ENCODE measurements at regions not wholly inside any gene's neighbourhood (a gene's known extent, or its start where the extent isn't known, plus 50 kb on each side); places are given as distances from the start of the nearest gene placed in this dataset.
"Not testable (repeated sequence)": the region's sequence is repeated elsewhere in the genome, so short reads cannot be mapped to it uniquely, and the experiment has no call there.

- TF ChIP-seq EZH2phosphoT487 (IDR thresholded peaks at IDR 0.05; ENCODE audit: insufficient read depth, low read depth); EZH2 (IDR thresholded peaks at IDR 0.05; ENCODE audit: insufficient read depth, poor library complexity, severe bottlenecking): not testable (repeated sequence)
Measured at GRCh38 chr2:87571889-87572465, 175.9 kb upstream of the PLGLB2 start.
